H1 (cell line): ENCODE measurements at regions not wholly inside any gene's neighbourhood (a gene's known extent, or its start where the extent isn't known, plus 50 kb on each side); places are given as distances from the start of the nearest gene placed in this dataset.

Source experiments
- EGR1 ChIP-seq: IDR thresholded peaks from 2 replicates; pipeline ENCODE4 v1.6.1; 2011; ENCODE audit warnings: low read depth, low read length, borderline replicate concordance
- POLR2AphosphoS5 ChIP-seq: IDR thresholded peaks from 2 replicates; pipeline ENCODE4 v1.6.1; 2011; ENCODE audit warnings: low read depth, low read length
- POU5F1 ChIP-seq: IDR thresholded peaks from 2 replicates; pipeline ENCODE4 v1.6.1; 2011; ENCODE audit warnings: low read depth, mild to moderate bottlenecking, low read length, moderate library complexity
- RAD21 ChIP-seq, 2 experiments: IDR thresholded peaks in 1 of 2; conservative IDR thresholded peaks in 1 of 2; 2 replicates each; pipeline ENCODE4 v1.6.1; 2011; ENCODE audit warnings: low read depth in 2 of 2, low read length in 2 of 2, improper control_type of control experiment in 1 of 2, inconsistent platforms in 1 of 2, mild to moderate bottlenecking in 1 of 2, moderate library complexity in 1 of 2
- SIRT6 ChIP-seq: IDR thresholded peaks from one replicate; pipeline ENCODE4 v1.7.1; 2012; ENCODE audit warnings: low read length, inconsistent platforms
- SP2 ChIP-seq: IDR thresholded peaks from 2 replicates; pipeline ENCODE4 v1.6.1; 2012; ENCODE audit warnings: mild to moderate bottlenecking, low read length, inconsistent platforms
- ZNF274 ChIP-seq: IDR thresholded peaks from 2 replicates; pipeline ENCODE4 v1.7.0; 2012; ENCODE audit warnings: low read length, borderline replicate concordance; ENCODE audit errors: extremely low read depth
- TF ChIP-seq, protein P1 (sequence below): fragments of 300-600 bp; sonication (generic); IDR thresholded peaks from 2 replicates; pipeline ENCODE4 v1.7.1; 2012; ENCODE audit warnings: low read length, moderate library complexity, mild to moderate bottlenecking, inconsistent platforms; ENCODE audit not compliant: insufficient replicate concordance

DNA sequence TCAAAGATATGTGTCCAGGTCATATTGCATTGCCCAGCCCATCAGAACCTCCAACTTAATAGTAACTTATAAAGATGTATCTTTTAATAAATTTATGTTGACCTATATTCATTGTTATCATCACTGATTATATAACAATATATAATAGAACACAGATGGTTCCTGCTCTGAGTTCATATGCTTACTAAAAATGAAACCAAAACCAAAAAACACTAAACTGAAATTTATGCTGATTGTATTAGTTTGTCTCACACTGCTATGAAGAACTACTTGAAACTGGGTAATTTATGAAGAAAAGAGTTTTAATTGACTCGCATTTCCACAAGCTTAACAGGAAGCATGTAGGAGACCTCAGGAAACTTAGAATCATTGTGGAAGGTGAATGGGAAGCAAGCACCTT is 462.5 kb upstream of the TYRP1 start (continued):
- TF ChIP-seq RAD21 (IDR thresholded peaks at IDR 0.05 in 1 of 2, conservative IDR thresholded peaks at IDR 0.05 in 1 of 2; ENCODE audit: low read depth in 2 of 2, low read length in 2 of 2) = no peak
- no peak for TF ChIP-seq SIRT6
- no peak for TF ChIP-seq POLR2AphosphoS5
- TF ChIP-seq POU5F1 = no peak
- TF ChIP-seq ZNF274 = no peak
- TF ChIP-seq SP2 = no peak
- TF ChIP-seq EGR1 = no peak
- TF ChIP-seq, protein P1, sequence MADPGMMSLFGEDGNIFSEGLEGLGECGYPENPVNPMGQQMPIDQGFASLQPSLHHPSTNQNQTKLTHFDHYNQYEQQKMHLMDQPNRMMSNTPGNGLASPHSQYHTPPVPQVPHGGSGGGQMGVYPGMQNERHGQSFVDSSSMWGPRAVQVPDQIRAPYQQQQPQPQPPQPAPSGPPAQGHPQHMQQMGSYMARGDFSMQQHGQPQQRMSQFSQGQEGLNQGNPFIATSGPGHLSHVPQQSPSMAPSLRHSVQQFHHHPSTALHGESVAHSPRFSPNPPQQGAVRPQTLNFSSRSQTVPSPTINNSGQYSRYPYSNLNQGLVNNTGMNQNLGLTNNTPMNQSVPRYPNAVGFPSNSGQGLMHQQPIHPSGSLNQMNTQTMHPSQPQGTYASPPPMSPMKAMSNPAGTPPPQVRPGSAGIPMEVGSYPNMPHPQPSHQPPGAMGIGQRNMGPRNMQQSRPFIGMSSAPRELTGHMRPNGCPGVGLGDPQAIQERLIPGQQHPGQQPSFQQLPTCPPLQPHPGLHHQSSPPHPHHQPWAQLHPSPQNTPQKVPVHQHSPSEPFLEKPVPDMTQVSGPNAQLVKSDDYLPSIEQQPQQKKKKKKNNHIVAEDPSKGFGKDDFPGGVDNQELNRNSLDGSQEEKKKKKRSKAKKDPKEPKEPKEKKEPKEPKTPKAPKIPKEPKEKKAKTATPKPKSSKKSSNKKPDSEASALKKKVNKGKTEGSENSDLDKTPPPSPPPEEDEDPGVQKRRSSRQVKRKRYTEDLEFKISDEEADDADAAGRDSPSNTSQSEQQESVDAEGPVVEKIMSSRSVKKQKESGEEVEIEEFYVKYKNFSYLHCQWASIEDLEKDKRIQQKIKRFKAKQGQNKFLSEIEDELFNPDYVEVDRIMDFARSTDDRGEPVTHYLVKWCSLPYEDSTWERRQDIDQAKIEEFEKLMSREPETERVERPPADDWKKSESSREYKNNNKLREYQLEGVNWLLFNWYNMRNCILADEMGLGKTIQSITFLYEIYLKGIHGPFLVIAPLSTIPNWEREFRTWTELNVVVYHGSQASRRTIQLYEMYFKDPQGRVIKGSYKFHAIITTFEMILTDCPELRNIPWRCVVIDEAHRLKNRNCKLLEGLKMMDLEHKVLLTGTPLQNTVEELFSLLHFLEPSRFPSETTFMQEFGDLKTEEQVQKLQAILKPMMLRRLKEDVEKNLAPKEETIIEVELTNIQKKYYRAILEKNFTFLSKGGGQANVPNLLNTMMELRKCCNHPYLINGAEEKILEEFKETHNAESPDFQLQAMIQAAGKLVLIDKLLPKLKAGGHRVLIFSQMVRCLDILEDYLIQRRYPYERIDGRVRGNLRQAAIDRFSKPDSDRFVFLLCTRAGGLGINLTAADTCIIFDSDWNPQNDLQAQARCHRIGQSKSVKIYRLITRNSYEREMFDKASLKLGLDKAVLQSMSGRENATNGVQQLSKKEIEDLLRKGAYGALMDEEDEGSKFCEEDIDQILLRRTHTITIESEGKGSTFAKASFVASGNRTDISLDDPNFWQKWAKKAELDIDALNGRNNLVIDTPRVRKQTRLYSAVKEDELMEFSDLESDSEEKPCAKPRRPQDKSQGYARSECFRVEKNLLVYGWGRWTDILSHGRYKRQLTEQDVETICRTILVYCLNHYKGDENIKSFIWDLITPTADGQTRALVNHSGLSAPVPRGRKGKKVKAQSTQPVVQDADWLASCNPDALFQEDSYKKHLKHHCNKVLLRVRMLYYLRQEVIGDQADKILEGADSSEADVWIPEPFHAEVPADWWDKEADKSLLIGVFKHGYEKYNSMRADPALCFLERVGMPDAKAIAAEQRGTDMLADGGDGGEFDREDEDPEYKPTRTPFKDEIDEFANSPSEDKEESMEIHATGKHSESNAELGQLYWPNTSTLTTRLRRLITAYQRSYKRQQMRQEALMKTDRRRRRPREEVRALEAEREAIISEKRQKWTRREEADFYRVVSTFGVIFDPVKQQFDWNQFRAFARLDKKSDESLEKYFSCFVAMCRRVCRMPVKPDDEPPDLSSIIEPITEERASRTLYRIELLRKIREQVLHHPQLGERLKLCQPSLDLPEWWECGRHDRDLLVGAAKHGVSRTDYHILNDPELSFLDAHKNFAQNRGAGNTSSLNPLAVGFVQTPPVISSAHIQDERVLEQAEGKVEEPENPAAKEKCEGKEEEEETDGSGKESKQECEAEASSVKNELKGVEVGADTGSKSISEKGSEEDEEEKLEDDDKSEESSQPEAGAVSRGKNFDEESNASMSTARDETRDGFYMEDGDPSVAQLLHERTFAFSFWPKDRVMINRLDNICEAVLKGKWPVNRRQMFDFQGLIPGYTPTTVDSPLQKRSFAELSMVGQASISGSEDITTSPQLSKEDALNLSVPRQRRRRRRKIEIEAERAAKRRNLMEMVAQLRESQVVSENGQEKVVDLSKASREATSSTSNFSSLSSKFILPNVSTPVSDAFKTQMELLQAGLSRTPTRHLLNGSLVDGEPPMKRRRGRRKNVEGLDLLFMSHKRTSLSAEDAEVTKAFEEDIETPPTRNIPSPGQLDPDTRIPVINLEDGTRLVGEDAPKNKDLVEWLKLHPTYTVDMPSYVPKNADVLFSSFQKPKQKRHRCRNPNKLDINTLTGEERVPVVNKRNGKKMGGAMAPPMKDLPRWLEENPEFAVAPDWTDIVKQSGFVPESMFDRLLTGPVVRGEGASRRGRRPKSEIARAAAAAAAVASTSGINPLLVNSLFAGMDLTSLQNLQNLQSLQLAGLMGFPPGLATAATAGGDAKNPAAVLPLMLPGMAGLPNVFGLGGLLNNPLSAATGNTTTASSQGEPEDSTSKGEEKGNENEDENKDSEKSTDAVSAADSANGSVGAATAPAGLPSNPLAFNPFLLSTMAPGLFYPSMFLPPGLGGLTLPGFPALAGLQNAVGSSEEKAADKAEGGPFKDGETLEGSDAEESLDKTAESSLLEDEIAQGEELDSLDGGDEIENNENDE = no peak
- TF ChIP-seq, all 59 proteins: peak for 0
